ENCODE measurements at regions not wholly inside any gene's neighbourhood (a gene's known extent, or its start where the extent isn't known, plus 50 kb on each side); places are given as distances from the start of the nearest gene placed in this dataset.

DNA sequence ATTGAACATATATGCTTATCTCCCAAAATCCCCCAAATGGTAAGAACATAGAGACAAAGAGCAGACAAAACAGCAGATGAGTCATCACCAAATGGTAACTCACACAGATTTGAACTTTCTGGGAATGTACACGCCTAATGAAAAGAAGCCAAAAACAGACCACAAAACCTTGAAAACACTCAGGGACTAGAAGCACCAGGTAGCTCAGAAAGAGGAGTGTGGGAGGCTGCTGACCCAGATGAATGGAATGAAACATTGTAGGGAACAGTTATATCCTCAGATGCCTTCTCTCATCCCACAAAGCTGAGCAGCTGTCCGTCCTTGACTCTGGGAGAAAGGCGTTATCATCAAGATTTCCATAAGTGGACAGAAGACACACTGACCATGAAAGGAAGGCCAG, 307.0 kb upstream of the USP25 start:
- CTCF ChIA-PET (ENCODE audit: unreplicated experiment) = no interaction called here
- DNase-seq (ENCODE audit: low spot score) = no peak
- H3K4me3 ChIP-seq (ENCODE audit: low read depth, low read length, poor library complexity, severe bottlenecking) = no peak overlapping the region
- H3K27ac ChIP-seq (ENCODE audit: low read depth, low read length, poor library complexity, severe bottlenecking) = no peak overlapping the region
- POLR2A ChIA-PET = no interaction called here
- H3K9me3 ChIP-seq (ENCODE audit: low read length) = no peaks in the 10 kb centered on the region
- no peaks in the 10 kb centered on the region for H3K36me3 ChIP-seq (ENCODE audit: insufficient read depth, low read length)
- intact Hi-C loops (cut with micrococcal nuclease; ENCODE audit: unreplicated experiment) = no loop called here
- H3K4me2 ChIP-seq (ENCODE audit: low read length) = no peak overlapping the region
- no peaks in the 10 kb centered on the region for H3K79me2 ChIP-seq (ENCODE audit: insufficient read depth, low read depth, low read length)
- BruUV-seq (replicated peaks) = no TSS peak
- TF ChIP-seq, protein P1, sequence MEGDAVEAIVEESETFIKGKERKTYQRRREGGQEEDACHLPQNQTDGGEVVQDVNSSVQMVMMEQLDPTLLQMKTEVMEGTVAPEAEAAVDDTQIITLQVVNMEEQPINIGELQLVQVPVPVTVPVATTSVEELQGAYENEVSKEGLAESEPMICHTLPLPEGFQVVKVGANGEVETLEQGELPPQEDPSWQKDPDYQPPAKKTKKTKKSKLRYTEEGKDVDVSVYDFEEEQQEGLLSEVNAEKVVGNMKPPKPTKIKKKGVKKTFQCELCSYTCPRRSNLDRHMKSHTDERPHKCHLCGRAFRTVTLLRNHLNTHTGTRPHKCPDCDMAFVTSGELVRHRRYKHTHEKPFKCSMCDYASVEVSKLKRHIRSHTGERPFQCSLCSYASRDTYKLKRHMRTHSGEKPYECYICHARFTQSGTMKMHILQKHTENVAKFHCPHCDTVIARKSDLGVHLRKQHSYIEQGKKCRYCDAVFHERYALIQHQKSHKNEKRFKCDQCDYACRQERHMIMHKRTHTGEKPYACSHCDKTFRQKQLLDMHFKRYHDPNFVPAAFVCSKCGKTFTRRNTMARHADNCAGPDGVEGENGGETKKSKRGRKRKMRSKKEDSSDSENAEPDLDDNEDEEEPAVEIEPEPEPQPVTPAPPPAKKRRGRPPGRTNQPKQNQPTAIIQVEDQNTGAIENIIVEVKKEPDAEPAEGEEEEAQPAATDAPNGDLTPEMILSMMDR (conservative IDR thresholded peaks at IDR 0.05; ENCODE audit: low read length) = no peak
- TF ChIP-seq EZH2phosphoT487 (IDR thresholded peaks at IDR 0.05; ENCODE audit: borderline replicate concordance, low read depth, low read length) = no peak
- no peaks in the 10 kb centered on the region for H3K9me2 ChIP-seq (ENCODE audit: insufficient read depth, low read length)
- no peak overlapping the region for H2AFZ ChIP-seq (ENCODE audit: low read length)
- H3K4me1 ChIP-seq (ENCODE audit: insufficient read depth, low read length, poor library complexity, severe bottlenecking) = no peaks in the 10 kb centered on the region
- no peaks in the 10 kb centered on the region for H4K20me1 ChIP-seq (ENCODE audit: insufficient read depth, low read length)

DNA sequence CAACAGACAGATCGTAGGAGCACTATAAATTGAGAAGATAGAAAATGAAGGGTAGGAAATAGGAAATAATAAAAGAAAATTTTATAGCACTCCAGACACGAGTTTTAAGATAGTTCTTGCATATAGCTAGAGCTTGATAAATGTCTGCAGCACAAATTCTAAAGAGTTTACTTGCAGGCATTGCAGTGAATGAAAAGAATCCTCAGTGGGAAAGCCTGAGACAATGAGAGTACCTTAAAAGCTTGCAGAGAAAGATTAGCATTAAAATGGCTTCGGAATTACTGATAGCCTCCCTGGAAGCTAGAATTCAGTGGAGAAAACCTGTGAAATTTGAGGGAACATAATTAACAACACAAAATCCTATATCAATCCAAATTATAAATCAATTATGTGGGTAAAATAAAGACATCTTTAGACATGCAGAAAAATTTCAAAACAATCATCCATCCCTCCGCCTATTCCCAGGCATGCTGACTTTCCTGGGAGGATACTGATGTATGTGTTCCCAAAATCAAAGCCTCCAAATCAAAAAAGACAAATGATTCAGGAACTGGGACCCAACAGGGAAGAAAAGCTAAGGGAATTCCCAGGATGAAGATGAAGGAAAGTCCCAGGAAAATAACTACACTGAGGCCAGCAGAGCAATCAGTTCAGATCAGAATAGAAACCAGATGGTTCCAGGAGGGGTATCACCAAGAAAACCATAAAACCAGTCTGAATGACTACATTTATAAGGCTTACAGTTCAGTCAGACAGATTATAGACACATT, 305.9 kb upstream of the USP25 start:
- H3K27ac ChIP-seq (ENCODE audit: low read depth, low read length, poor library complexity, severe bottlenecking) = no peak overlapping the region

DNA sequence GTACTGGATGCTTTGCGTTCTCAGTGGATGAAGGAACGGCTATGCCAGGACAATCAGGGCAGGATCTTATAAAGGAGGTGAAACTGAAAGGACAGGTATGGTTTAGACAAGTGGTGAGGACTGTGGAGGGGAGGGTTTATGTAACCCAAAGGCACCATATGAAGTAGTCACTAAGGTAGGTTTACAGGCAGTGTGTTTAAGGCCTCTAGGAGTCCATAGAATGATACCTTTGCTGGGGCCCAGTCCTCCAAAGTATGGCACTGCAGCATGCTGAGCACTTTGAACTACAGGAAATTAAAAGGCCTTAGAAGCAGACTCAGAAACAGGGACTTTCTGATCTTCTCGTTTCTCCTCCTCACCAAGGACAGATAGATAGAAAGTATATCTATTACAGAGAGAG, 304.7 kb upstream of the USP25 start:
- BruUV-seq (replicated peaks) = no TSS peak

More for the DNA sequence above, 305.9 kb upstream of the USP25 start:
- no peak for DNase-seq (ENCODE audit: low spot score)
- Histone ChIP-seq H3K4me2 (ENCODE audit: low read length) (no peak overlapping the region), H4K20me1 (ENCODE audit: insufficient read depth, low read length) (no peaks in the 10 kb centered on the region), H2AFZ (ENCODE audit: low read length) (no peak overlapping the region), H3K79me2 (ENCODE audit: insufficient read depth, low read depth, low read length) (no peaks in the 10 kb centered on the region), H3K9me3 (ENCODE audit: low read length) (no peaks in the 10 kb centered on the region), H3K9me2 (ENCODE audit: insufficient read depth, low read length) (no peaks in the 10 kb centered on the region), H3K36me3 (ENCODE audit: insufficient read depth, low read length) (no peaks in the 10 kb centered on the region), H3K4me3 (ENCODE audit: low read depth, low read length, poor library complexity, severe bottlenecking) (no peak overlapping the region), H3K4me1 (ENCODE audit: insufficient read depth, low read length, poor library complexity, severe bottlenecking) (no peaks in the 10 kb centered on the region)
- ChIA-PET POLR2A (no interaction called here), CTCF (ENCODE audit: unreplicated experiment) (no interaction called here)
- no TSS peak for BruUV-seq (replicated peaks)
- no peak for TF ChIP-seq EZH2phosphoT487 (IDR thresholded peaks at IDR 0.05; ENCODE audit: borderline replicate concordance, low read depth, low read length)
- TF ChIP-seq, protein P1 (conservative IDR thresholded peaks at IDR 0.05; ENCODE audit: low read length) = no peak
- intact Hi-C loops (cut with micrococcal nuclease; ENCODE audit: unreplicated experiment) = no loop called here

More for the DNA sequence above, 304.7 kb upstream of the USP25 start:
- Histone ChIP-seq H3K4me3 (ENCODE audit: low read depth, low read length, poor library complexity, severe bottlenecking) (no peak overlapping the region), H3K36me3 (ENCODE audit: insufficient read depth, low read length) (no peaks in the 10 kb centered on the region), H3K9me3 (ENCODE audit: low read length) (no peaks in the 10 kb centered on the region), H3K79me2 (ENCODE audit: insufficient read depth, low read depth, low read length) (no peaks in the 10 kb centered on the region), H3K9me2 (ENCODE audit: insufficient read depth, low read length) (no peaks in the 10 kb centered on the region), H4K20me1 (ENCODE audit: insufficient read depth, low read length) (no peaks in the 10 kb centered on the region), H3K4me1 (ENCODE audit: insufficient read depth, low read length, poor library complexity, severe bottlenecking) (no peaks in the 10 kb centered on the region), H3K4me2 (ENCODE audit: low read length) (no peak overlapping the region), H3K27ac (ENCODE audit: low read depth, low read length, poor library complexity, severe bottlenecking) (no peak overlapping the region), H2AFZ (ENCODE audit: low read length) (no peak overlapping the region)
- DNase-seq (ENCODE audit: low spot score) = no peak
- intact Hi-C loops (cut with micrococcal nuclease; ENCODE audit: unreplicated experiment) = no loop called here
- TF ChIP-seq, protein P1 (conservative IDR thresholded peaks at IDR 0.05; ENCODE audit: low read length) = no peak
- TF ChIP-seq EZH2phosphoT487 (IDR thresholded peaks at IDR 0.05; ENCODE audit: borderline replicate concordance, low read depth, low read length) = no peak
- POLR2A ChIA-PET = interaction anchor here (0.6 kb wide), 2 partner anchors 553 to 1001 kb away, joined by 3 read pairs; no protein-coding TSS in a partner anchor
- CTCF ChIA-PET (ENCODE audit: unreplicated experiment) = no interaction called here

Data from OCI-LY7 (cell line).